ENCODE measurements at regions not wholly inside any gene's neighbourhood (a gene's known extent, or its start where the extent isn't known, plus 50 kb on each side); places are given as distances from the start of the nearest gene placed in this dataset.

DNA sequence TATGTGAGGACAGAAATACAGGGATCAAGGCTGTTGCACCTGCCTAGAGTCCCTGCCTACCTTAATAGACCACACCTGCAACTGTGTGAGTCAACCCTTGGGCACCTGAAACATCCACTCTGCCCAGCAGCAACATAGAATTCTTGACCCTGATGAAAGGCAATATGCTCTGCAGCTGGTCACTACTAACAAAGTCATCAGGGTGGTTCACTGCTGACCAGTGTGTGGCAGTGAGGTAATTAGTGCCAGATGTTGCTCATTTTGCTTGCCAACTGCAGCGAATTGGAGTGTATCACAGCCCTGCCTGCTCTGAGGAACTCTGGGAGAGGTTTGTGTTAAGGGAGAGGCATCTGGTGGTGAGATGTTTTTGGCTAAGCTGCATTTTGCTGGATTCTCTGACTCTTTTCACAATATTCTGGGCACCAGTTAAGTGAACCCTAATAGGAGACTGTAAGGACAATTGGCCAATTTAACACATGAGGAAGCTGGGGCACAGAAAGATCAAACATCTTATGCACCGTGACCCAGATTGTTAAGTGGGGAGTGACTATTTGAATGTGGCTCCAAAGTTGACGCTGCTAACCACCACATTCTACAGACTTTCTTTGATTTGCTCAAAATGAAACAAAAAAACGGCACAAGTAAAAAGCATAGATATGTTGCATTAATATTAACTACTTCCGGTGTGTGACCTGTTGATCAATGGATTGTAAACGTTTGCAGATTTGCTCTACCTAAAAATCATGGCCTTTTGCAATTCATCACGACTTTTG, 61.9 kb upstream of the OPRM1 start:
- no peak overlapping the region for H3K9ac ChIP-seq (ENCODE audit: insufficient read depth in 1 of 2, low read depth in 2 of 2, low read length in 2 of 2)
- ATAC-seq = no peak

More for the DNA sequence above, 61.9 kb upstream of the OPRM1 start:
- BruUV-seq (replicated peaks) = no TSS peak
- intact Hi-C loops (cut with micrococcal nuclease) = no loop called here
- DNase-seq (ENCODE audit: extremely low read depth in 1 of 4, low spot score in 3 of 4) (no peak), FAIRE-seq (no peak)
- Histone ChIP-seq H3K27ac (ENCODE audit: extremely low read depth, low read depth, low read length) (no peak overlapping the region), H3K9me3 (replicated peaks; ENCODE audit: control insufficient read depth, insufficient read depth, low read depth, low read length) (peaks cover 8% of the 10 kb centered on the region), H3K79me2 (ENCODE audit: control insufficient read depth, insufficient read depth, low read length) (no peaks in the 10 kb centered on the region), H3K36me3 (ENCODE audit: control insufficient read depth, insufficient read depth, low read length) (no peaks in the 10 kb centered on the region), H3K4me1 (replicated peaks in 1 of 2; ENCODE audit: control insufficient read depth in 2 of 2, insufficient read depth in 2 of 2, low read length in 2 of 2) (no peaks in the 10 kb centered on the region), H2AFZ (ENCODE audit: low read depth, low read length) (no peak overlapping the region), H3K9me1 (ENCODE audit: control insufficient read depth, insufficient read depth, low read length) (no peaks in the 10 kb centered on the region), H3K4me3 (no peak overlapping the region), H4K20me1 (replicated peaks; ENCODE audit: control insufficient read depth, insufficient read depth, low read length) (no peaks in the 10 kb centered on the region), H3K27me3 (ENCODE audit: control insufficient read depth in 2 of 2, insufficient read depth in 2 of 2, low read length in 2 of 2) (no peaks in the 10 kb centered on the region), H3K4me2 (ENCODE audit: insufficient read depth, low read length) (no peak overlapping the region)
- TF ChIP-seq MIER1 (IDR thresholded peaks at IDR 0.05; ENCODE audit: low read depth) (no peak), HNRNPH1 (optimal IDR thresholded peaks at IDR 0.05; ENCODE audit: low read depth, low read length) (no peak), ZNF583 (CRISPR knock-in tag; IDR thresholded peaks at IDR 0.05) (no peak), TCF7L2 (IDR thresholded peaks at IDR 0.05; ENCODE audit: low read depth, low read length) (no peak), HNRNPUL1 (IDR thresholded peaks at IDR 0.05; ENCODE audit: low read length) (no peak), SRSF1 (IDR thresholded peaks at IDR 0.05; ENCODE audit: low read depth, low read length) (no peak), HSF4 (CRISPR knock-in tag; IDR thresholded peaks at IDR 0.05; ENCODE audit: borderline replicate concordance) (no peak), DDX20 (tag; IDR thresholded peaks at IDR 0.05; ENCODE audit: low read depth) (no peak), NR1H2 (CRISPR knock-in tag; IDR thresholded peaks at IDR 0.05) (no peak)
- TF ChIP-seq, protein P1, sequence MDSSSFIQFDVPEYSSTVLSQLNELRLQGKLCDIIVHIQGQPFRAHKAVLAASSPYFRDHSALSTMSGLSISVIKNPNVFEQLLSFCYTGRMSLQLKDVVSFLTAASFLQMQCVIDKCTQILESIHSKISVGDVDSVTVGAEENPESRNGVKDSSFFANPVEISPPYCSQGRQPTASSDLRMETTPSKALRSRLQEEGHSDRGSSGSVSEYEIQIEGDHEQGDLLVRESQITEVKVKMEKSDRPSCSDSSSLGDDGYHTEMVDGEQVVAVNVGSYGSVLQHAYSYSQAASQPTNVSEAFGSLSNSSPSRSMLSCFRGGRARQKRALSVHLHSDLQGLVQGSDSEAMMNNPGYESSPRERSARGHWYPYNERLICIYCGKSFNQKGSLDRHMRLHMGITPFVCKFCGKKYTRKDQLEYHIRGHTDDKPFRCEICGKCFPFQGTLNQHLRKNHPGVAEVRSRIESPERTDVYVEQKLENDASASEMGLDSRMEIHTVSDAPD (CRISPR knock-in tag; IDR thresholded peaks at IDR 0.05) = no peak
- TF ChIP-seq, protein P2, sequence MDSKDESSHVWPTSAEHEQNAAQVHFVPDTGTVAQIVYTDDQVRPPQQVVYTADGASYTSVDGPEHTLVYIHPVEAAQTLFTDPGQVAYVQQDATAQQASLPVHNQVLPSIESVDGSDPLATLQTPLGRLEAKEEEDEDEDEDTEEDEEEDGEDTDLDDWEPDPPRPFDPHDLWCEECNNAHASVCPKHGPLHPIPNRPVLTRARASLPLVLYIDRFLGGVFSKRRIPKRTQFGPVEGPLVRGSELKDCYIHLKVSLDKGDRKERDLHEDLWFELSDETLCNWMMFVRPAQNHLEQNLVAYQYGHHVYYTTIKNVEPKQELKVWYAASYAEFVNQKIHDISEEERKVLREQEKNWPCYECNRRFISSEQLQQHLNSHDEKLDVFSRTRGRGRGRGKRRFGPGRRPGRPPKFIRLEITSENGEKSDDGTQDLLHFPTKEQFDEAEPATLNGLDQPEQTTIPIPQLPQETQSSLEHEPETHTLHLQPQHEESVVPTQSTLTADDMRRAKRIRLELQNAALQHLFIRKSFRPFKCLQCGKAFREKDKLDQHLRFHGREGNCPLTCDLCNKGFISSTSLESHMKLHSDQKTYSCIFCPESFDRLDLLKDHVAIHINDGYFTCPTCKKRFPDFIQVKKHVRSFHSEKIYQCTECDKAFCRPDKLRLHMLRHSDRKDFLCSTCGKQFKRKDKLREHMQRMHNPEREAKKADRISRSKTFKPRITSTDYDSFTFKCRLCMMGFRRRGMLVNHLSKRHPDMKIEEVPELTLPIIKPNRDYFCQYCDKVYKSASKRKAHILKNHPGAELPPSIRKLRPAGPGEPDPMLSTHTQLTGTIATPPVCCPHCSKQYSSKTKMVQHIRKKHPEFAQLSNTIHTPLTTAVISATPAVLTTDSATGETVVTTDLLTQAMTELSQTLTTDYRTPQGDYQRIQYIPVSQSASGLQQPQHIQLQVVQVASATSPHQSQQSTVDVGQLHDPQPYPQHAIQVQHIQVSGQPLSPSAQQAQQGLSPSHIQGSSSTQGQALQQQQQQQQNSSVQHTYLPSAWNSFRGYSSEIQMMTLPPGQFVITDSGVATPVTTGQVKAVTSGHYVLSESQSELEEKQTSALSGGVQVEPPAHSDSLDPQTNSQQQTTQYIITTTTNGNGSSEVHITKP (IDR thresholded peaks at IDR 0.05; ENCODE audit: partially characterized antibody) = no peak
- TF ChIP-seq, protein P3, sequence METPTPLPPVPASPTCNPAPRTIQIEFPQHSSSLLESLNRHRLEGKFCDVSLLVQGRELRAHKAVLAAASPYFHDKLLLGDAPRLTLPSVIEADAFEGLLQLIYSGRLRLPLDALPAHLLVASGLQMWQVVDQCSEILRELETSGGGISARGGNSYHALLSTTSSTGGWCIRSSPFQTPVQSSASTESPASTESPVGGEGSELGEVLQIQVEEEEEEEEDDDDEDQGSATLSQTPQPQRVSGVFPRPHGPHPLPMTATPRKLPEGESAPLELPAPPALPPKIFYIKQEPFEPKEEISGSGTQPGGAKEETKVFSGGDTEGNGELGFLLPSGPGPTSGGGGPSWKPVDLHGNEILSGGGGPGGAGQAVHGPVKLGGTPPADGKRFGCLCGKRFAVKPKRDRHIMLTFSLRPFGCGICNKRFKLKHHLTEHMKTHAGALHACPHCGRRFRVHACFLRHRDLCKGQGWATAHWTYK (CRISPR knock-in tag; IDR thresholded peaks at IDR 0.05) = no peak
- POLR2A ChIA-PET = no interaction called here
- under 1% methylated on average over 7 of the region's 7 CpGs for WGBS (ENCODE audit: insufficient coverage, low coverage, missing lambda C conversion rate)
- CTCF ChIA-PET (ENCODE audit: low intra/inter-chr PET ratio) = no interaction called here
- in situ Hi-C loops (cut with MboI) = no loop called here
